Testis (tissue), 2 donors: ENCODE measurements at regions not wholly inside any gene's neighbourhood (a gene's known extent, or its start where the extent isn't known, plus 50 kb on each side); places are given as distances from the start of the nearest gene placed in this dataset.

ENCODE experiments used
- CTCF ChIP-seq, 3 experiments: fragments of 450-650 bp in 2 of 3; fragments of 200-600 bp in 1 of 3; sonication (generic) in 1 of 3; IDR thresholded peaks; one replicate each; pipeline ENCODE4 v1.5.1; 2016 to 2019; ENCODE audit warnings: antibody characterized with exemption in 3 of 3, mild to moderate bottlenecking in 2 of 3, moderate library complexity in 1 of 3
- POLR2A ChIP-seq: fragments of 450-650 bp; IDR thresholded peaks from one replicate; pipeline ENCODE4 v1.6.1; 2017; ENCODE audit warnings: antibody characterized with exemption, mild to moderate bottlenecking, moderate library complexity

DNA sequence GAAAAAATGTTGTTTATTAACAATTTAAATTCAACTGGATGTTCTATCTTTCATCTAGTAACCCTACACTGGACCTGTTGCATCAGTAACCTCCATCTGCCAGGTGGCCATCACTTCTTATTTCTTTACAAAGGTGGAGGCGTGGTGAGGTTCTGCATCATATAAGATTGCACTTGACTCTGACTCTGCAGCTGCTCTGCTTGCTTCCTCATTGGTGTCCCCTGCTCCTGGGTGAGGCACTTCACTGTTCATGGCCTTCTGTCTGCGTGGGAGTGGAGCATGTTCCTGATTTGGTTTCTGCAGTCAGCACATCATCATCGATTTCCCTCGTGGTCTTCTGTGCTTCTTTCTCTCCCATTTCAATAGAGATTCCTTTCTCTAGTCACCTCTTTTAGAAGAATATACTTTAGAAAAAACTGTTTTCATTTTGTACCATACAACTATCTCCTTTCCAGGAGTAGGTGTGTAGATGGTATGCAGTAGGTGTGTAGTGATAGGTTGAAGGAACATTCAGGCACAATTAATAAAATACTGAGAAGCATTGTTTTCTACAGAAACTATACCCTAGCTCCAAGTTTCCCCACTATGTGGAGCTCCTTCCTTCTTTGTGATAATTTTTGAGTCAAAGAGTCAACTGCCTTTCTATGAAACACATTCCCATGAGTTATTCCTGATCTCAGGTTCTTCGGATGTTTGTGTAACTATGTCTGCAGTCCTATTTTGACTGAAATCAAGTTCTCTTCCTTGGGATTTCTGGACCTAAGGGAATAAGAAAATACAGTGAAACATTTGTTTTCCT is 231.7 kb upstream of the CNTNAP2 start:
- no peak for TF ChIP-seq POLR2A
- no peak for TF ChIP-seq CTCF (IDR thresholded peaks at IDR 0.05)
